NB4 (cell line): ENCODE measurements at regions not wholly inside any gene's neighbourhood (a gene's known extent, or its start where the extent isn't known, plus 50 kb on each side); places are given as distances from the start of the nearest gene placed in this dataset.

Experiments
- CTCF ChIP-seq: IDR thresholded peaks from one replicate; pipeline ENCODE4 v1.5.1; 2012; ENCODE audit warnings: low read depth, low read length
- MAX ChIP-seq: IDR thresholded peaks from 2 replicates; pipeline ENCODE4 v1.6.1; 2011; ENCODE audit warnings: low read depth, low read length

DNA sequence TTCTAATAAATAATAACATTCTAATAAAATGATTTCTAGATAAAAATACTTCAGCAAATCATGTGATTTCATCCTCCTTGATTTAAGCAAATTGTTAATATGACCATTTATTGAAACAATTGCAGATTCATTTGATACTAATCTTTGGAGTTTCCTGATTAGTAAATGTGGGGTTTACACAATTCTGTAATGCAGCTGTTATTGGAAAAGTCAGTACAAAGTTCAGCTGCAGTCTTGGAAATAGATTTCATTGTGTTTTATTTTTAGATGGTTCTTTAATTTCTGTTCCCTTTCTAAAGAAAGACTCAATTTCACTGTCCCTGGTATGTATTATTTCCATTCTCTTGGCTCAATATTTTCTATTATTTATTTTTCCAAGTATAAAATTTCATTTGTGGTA is 342.0 kb downstream of the TBC1D32 start:
- no peak for TF ChIP-seq CTCF
- no peak for TF ChIP-seq MAX
